Subcutaneous abdominal adipose tissue (tissue), 5 donors: ENCODE measurements at regions not wholly inside any gene's neighbourhood (a gene's known extent, or its start where the extent isn't known, plus 50 kb on each side); places are given as distances from the start of the nearest gene placed in this dataset.

ENCODE experiments used
- H3K27ac ChIP-seq: one replicate; pipeline ENCODE4 v1.7.0; 2013; ENCODE audit warnings: low read depth, mild to moderate bottlenecking, inconsistent platforms, low read length, moderate library complexity
- H3K27me3 ChIP-seq, 5 donors: one replicate each; pipeline ENCODE4 v1.7.0; 2013; ENCODE audit warnings: low read length in 5 of 5, inconsistent platforms in 1 of 5; ENCODE audit not compliant: control insufficient read depth in 5 of 5, insufficient read depth in 4 of 5
- H3K36me3 ChIP-seq, 5 donors: one replicate each; pipeline ENCODE4 v1.7.0; 2013; ENCODE audit warnings: low read length in 5 of 5; ENCODE audit not compliant: control insufficient read depth in 5 of 5, insufficient read depth in 5 of 5
- H3K4me1 ChIP-seq, 5 donors: one replicate each; pipeline ENCODE4 v1.7.0; 2013; ENCODE audit warnings: low read length in 5 of 5, mild to moderate bottlenecking in 3 of 5, moderate library complexity in 1 of 5; ENCODE audit not compliant: control insufficient read depth in 5 of 5, insufficient read depth in 5 of 5
- H3K4me3 ChIP-seq, 5 donors: one replicate each; pipeline ENCODE4 v1.7.0; 2013; ENCODE audit warnings: low read length in 5 of 5, low read depth in 1 of 5
- H3K9ac ChIP-seq, 5 donors: one replicate each; pipeline ENCODE4 v1.7.0; 2013; ENCODE audit warnings: low read length in 5 of 5, mild to moderate bottlenecking in 4 of 5, moderate library complexity in 3 of 5
- H3K9me3 ChIP-seq, 5 donors: one replicate each; pipeline ENCODE4 v1.7.0; 2013; ENCODE audit warnings: low read length in 5 of 5; ENCODE audit not compliant: control insufficient read depth in 5 of 5
- donor health status: healthy.
- donor health status: healthy.
- donor health status: healthy.
- donor health status: healthy.
- donor health status: healthy.

DNA sequence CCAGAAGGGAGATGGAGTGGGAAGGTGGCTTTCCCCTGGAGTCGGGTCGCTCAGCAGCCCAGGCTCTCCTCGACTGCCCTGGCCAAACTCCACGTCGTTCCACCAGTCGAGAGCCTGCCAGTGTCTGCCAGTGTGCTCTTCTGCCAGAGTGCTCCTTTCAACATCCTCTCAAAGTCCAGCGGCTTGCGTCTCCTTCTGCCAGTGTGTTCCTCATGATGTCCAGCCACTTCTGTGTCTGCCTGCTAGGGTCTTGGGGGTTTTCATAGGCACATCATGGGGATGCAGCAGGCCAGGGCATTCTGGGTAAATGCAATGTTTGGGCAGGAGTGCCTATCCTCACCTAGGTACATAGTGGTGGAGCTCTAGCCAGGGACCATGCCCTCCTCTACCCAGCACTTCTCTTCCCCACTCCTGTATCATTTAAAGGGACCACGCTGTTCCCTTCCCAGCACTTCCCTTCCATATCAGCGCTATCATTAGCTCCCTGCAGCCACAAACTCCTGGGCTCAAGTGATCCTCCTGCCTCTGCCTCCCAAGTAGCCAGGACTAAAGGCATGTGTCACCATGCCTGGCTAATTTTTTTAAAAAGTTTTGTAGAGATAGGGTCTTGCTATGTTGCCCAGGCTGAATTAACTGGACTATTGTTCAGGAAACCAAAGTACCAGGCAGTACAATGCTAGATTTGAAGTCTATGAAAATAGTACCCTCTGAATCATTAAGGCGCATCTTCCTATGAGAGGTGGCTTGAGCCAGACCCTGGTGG lies 62.9 kb upstream of the CLDN5 start:
- Histone ChIP-seq H3K9ac (no peak overlapping the region), H3K9me3 (no peaks in the 10 kb centered on the region), H3K27ac (no peak overlapping the region), H3K4me1 (peaks cover 0 to 9% (median 0%) of the 10 kb centered on the region in 5 donors), H3K4me3 (no peak overlapping the region), H3K27me3 (peaks cover 0 to 4% (median 0%) of the 10 kb centered on the region in 5 donors), H3K36me3 (no peaks in the 10 kb centered on the region)

- peaks cover 0 to 31% (median 4%) of the 10 kb centered on the region in 5 donors for H3K4me1 ChIP-seq
- H3K27ac ChIP-seq = no peak overlapping the region
- no peak overlapping the region for H3K9ac ChIP-seq
- H3K4me3 ChIP-seq = no peak overlapping the region
- H3K27me3 ChIP-seq = peaks cover 0 to 5% (median 4%) of the 10 kb centered on the region in 5 donors
- no peaks in the 10 kb centered on the region for H3K36me3 ChIP-seq
- H3K9me3 ChIP-seq = no peaks in the 10 kb centered on the region
Observed at GRCh38 chr22:19590696-19591095, 66.5 kb upstream of the CLDN5 start.

GRCh38 chr22:19591568-19591967 lies 67.4 kb upstream of the CLDN5 start:
- Histone ChIP-seq H3K9ac (no peak overlapping the region), H3K4me1 (peaks cover 0 to 33% (median 4%) of the 10 kb centered on the region in 5 donors), H3K27ac (no peak overlapping the region), H3K4me3 (no peak overlapping the region), H3K36me3 (no peaks in the 10 kb centered on the region), H3K27me3 (peaks cover 0 to 5% (median 4%) of the 10 kb centered on the region in 5 donors), H3K9me3 (no peaks in the 10 kb centered on the region)

GRCh38 chr22:19592464-19592863 lies 68.3 kb upstream of the CLDN5 start:
- Histone ChIP-seq H3K4me1 (peaks cover 0 to 37% (median 8%) of the 10 kb centered on the region in 5 donors), H3K27ac (no peak overlapping the region), H3K9ac (no peak overlapping the region), H3K27me3 (peaks cover 0 to 5% (median 0%) of the 10 kb centered on the region in 5 donors), H3K4me3 (no peak overlapping the region), H3K36me3 (no peaks in the 10 kb centered on the region), H3K9me3 (no peaks in the 10 kb centered on the region)

DNA sequence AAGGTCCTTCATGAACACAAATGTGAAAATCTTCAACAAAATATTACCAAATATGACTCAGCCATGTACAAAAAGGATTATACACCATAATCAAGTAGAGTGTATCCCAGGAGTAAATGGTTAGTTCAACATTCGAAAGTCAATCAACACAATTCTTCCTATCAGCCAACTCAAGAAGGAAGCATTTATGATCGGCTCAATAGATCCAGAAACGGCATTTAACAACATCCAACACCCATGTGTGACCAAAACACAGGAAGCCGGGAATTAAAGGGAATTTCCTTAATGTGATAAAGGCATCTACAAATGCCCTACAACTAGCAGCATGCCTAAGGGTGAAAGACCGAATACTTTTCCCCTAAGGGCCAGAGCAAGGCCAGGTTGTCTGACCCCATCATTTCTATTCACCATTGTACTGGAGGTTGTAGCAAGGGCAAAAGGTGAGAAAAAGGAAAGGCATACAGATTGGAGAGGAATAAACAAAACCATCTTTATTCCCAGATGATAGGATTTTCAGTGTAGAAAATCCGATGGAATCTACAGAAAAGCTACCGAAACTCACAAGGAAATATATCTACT lies 69.9 kb upstream of the CLDN5 start:
- peaks cover 0 to 51% (median 8%) of the 10 kb centered on the region in 5 donors for H3K4me1 ChIP-seq
- H3K27ac ChIP-seq = peak overlapping the region; percentile 6
- no peaks in the 10 kb centered on the region for H3K36me3 ChIP-seq
- peaks cover 0 to 10% (median 5%) of the 10 kb centered on the region in 5 donors for H3K27me3 ChIP-seq
- H3K9ac ChIP-seq = no peak overlapping the region
- H3K9me3 ChIP-seq = no peaks in the 10 kb centered on the region
- no peak overlapping the region for H3K4me3 ChIP-seq

DNA sequence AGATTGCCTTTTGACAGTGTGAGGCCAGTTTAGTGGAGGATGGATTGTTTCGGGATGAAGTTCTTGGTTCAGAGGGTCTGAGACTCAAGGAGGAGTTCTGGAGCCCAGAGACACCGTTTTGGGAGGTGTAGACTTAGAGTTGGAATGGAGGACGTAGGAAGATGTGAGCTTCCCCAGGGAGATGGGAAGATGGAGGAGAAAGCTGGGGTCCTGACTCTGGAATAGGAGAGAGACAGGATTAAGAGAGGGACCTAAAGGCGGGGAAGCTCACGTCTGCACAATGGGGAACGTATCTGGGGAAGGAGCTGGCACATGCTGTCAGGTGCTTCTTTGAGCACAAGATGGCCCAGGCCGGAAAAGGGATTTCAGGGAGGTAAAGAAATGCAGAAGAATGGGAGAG lies 71.3 kb upstream of the CLDN5 start:
- Histone ChIP-seq H3K4me1 (peaks cover 0 to 58% (median 8%) of the 10 kb centered on the region in 5 donors), H3K36me3 (no peaks in the 10 kb centered on the region), H3K9me3 (no peaks in the 10 kb centered on the region), H3K4me3 (no peak overlapping the region), H3K27me3 (peaks cover 0 to 15% (median 5%) of the 10 kb centered on the region in 5 donors), H3K27ac (no peak overlapping the region), H3K9ac (no peak overlapping the region)

GRCh38 chr22:19596680-19597398 lies 72.6 kb upstream of the CLDN5 start:
- Histone ChIP-seq H3K27me3 (peaks cover 0 to 10% (median 5%) of the 10 kb centered on the region in 5 donors), H3K9me3 (no peaks in the 10 kb centered on the region), H3K9ac (no peak overlapping the region), H3K27ac (peak overlapping the region; percentile 50), H3K36me3 (no peaks in the 10 kb centered on the region), H3K4me3 (no peak overlapping the region), H3K4me1 (peaks cover 0 to 52% (median 8%) of the 10 kb centered on the region in 5 donors)

DNA sequence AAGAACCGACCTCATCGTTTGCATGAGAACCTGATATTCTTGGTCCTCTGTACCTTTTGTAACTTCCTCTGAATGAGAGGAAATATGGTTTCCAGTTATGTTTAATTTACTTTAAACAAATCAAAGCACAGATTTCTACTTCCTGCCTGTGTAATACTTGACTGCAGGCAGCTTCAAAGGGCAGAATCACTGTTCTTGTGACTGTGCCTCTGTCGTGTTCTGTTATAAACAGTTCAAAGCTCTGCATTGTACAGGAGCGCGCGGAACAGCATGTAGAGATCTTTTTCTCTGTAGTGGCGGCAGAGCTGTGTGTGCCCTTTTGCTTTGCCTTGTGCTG lies 73.2 kb upstream of the CLDN5 start:
- Histone ChIP-seq H3K27me3 (peaks cover 0 to 10% (median 5%) of the 10 kb centered on the region in 5 donors), H3K4me1 (peaks cover 0 to 48% (median 8%) of the 10 kb centered on the region in 5 donors), H3K9me3 (no peaks in the 10 kb centered on the region), H3K27ac (peak overlapping the region; percentile 45), H3K9ac (peak overlapping the region in 1 of 5 donors; percentile 20), H3K36me3 (no peaks in the 10 kb centered on the region), H3K4me3 (no peak overlapping the region)

DNA sequence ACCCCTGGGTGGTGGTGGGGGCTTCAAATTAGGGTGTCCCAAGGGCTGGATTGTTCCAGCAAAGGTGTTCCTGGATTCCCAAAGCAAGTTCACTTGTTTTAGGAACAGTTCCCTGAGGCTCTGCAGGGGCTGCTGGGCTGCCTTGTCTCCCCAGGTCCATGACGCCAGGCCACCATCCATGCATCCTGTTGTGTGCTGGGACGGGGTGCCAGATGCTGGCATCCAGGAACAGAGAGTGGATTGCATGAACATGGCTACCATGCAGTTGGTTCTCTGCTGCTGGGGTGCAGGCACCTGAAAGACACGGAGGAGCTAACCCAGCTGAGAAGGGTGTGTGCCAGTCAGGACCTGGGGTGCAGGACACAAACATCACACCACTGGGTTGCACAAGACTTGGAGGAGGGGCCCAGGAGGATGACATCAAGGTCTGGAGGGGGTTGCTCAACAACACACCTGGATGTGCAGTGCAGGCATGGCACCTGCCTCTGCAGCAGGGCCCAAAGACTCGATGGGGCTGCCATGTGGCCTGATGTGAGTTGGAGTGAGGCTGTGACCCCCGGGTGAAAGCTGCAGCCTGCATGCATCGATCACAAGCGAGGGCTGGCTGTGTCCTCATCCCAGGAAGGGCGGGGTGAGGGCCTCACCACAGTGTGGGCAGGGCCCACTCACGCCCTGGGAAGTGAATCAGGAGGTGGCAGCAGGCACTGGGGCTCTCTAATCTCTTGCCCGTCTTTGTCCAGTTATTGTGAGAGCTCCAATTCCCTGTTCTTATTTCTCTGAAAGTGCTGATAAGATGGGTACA lies 74.0 kb upstream of the CLDN5 start:
- H3K4me3 ChIP-seq = no peak overlapping the region

More for the DNA sequence above, 74.0 kb upstream of the CLDN5 start:
- Histone ChIP-seq H3K27ac (peak overlapping the region; percentile 45), H3K36me3 (no peaks in the 10 kb centered on the region), H3K9me3 (no peaks in the 10 kb centered on the region), H3K27me3 (peaks cover 0 to 10% (median 3%) of the 10 kb centered on the region in 5 donors), H3K9ac (peak overlapping the region in 1 of 5 donors; percentile 20), H3K4me1 (peaks cover 0 to 39% (median 8%) of the 10 kb centered on the region in 5 donors)
